ENCODE measurements at regions not wholly inside any gene's neighbourhood (a gene's known extent, or its start where the extent isn't known, plus 50 kb on each side); places are given as distances from the start of the nearest gene placed in this dataset.

GRCh38 chr1:115496904-115497527 lies 144.8 kb upstream of the VANGL1 start:
- Histone ChIP-seq H3K36me3 (replicated peaks) (no peaks in the 10 kb centered on the region), H3K4me3 (ENCODE audit: low read depth, low read length) (no peak overlapping the region), H3K27me3 (replicated peaks) (no peaks in the 10 kb centered on the region), H3K27ac (peak overlapping the region; percentile 39)
- in situ Hi-C loops (cut with HindIII; ENCODE audit: low pct_ligation_motif_present, low sequenced_read_pairs), result no loop called here
- DNase-seq, result peak; percentile 83
- TF ChIP-seq CTCF (IDR thresholded peaks at IDR 0.05; ENCODE audit: low read depth, low read length, missing control alignments), result no peak

- H3K4me3 ChIP-seq (ENCODE audit: low read depth, low read length), result no peak overlapping the region
- H3K27ac ChIP-seq, result no peak overlapping the region
- in situ Hi-C loops (cut with HindIII; ENCODE audit: low pct_ligation_motif_present, low sequenced_read_pairs), result no loop called here
- peak; percentile 53 for DNase-seq
- no peaks in the 10 kb centered on the region for H3K36me3 ChIP-seq (replicated peaks)
- H3K27me3 ChIP-seq (replicated peaks), result no peaks in the 10 kb centered on the region
- TF ChIP-seq CTCF (IDR thresholded peaks at IDR 0.05; ENCODE audit: low read depth, low read length, missing control alignments), result no peak
These were observed 146.1 kb upstream of the VANGL1 start for GRCh38 chr1:115495625-115496024.

- no peak for TF ChIP-seq CTCF (IDR thresholded peaks at IDR 0.05; ENCODE audit: low read depth, low read length, missing control alignments)
- in situ Hi-C loops (cut with HindIII; ENCODE audit: low pct_ligation_motif_present, low sequenced_read_pairs), result no loop called here
- Histone ChIP-seq H3K4me3 (ENCODE audit: low read depth, low read length) (no peak overlapping the region), H3K27me3 (replicated peaks) (no peaks in the 10 kb centered on the region), H3K27ac (no peak overlapping the region), H3K36me3 (replicated peaks) (no peaks in the 10 kb centered on the region)
- no peak for DNase-seq
These were observed 146.7 kb upstream of the VANGL1 start for GRCh38 chr1:115495111-115495510.

GRCh38 chr1:115493834-115494233 lies 147.9 kb upstream of the VANGL1 start:
- H3K4me3 ChIP-seq (ENCODE audit: low read depth, low read length), result no peak overlapping the region
- in situ Hi-C loops (cut with HindIII; ENCODE audit: low pct_ligation_motif_present, low sequenced_read_pairs), result no loop called here
- DNase-seq, result no peak
- no peaks in the 10 kb centered on the region for H3K36me3 ChIP-seq (replicated peaks)
- no peak overlapping the region for H3K27ac ChIP-seq
- H3K27me3 ChIP-seq (replicated peaks), result no peaks in the 10 kb centered on the region
- TF ChIP-seq CTCF (IDR thresholded peaks at IDR 0.05; ENCODE audit: low read depth, low read length, missing control alignments), result no peak

- Histone ChIP-seq H3K4me3 (ENCODE audit: low read depth, low read length) (no peak overlapping the region), H3K36me3 (replicated peaks) (no peaks in the 10 kb centered on the region), H3K27me3 (replicated peaks) (no peaks in the 10 kb centered on the region), H3K27ac (no peak overlapping the region)
- in situ Hi-C loops (cut with HindIII; ENCODE audit: low pct_ligation_motif_present, low sequenced_read_pairs), result no loop called here
- no peak for TF ChIP-seq CTCF (IDR thresholded peaks at IDR 0.05; ENCODE audit: low read depth, low read length, missing control alignments)
- no peak for DNase-seq
These were observed 148.9 kb upstream of the VANGL1 start for GRCh38 chr1:115492880-115493279.

- Histone ChIP-seq H3K36me3 (replicated peaks) (no peaks in the 10 kb centered on the region), H3K27ac (no peak overlapping the region), H3K4me3 (ENCODE audit: low read depth, low read length) (no peak overlapping the region), H3K27me3 (replicated peaks) (no peaks in the 10 kb centered on the region)
- in situ Hi-C loops (cut with HindIII; ENCODE audit: low pct_ligation_motif_present, low sequenced_read_pairs), result no loop called here
- no peak for DNase-seq
- TF ChIP-seq CTCF (IDR thresholded peaks at IDR 0.05; ENCODE audit: low read depth, low read length, missing control alignments), result no peak
These were observed 149.7 kb upstream of the VANGL1 start for GRCh38 chr1:115492019-115492595.

All from brain microvascular endothelial cell (primary cell).